SK-N-SH (cell line): ENCODE measurements at regions not wholly inside any gene's neighbourhood (a gene's known extent, or its start where the extent isn't known, plus 50 kb on each side); places are given as distances from the start of the nearest gene placed in this dataset.

Experiments used
- CTCF ChIA-PET: fragments of 300-600, 350-600 bp; formaldehyde crosslinking; extraction: SDS; loops from one replicate; lab custom pipeline; 2021; lab: Yijun Ruan, JAX
- POLR2A ChIA-PET: fragments of 350-600 bp; sonication (Branson Sonifier 250); formaldehyde crosslinking; extraction: SDS; loops from one replicate; lab custom pipeline; 2020; ENCODE audit warnings: antibody characterized with exemption, inconsistent platforms; lab: Yijun Ruan, JAX
- DNase-seq: peaks from one replicate; pipeline ENCODE4 v3.0.0; 2012
- H2AFZ ChIP-seq: fragments of 200-600 bp; sonication (generic); 2 replicates; pipeline ENCODE4 v1.8.1; 2016; ENCODE audit warnings: antibody characterized with exemption, mild to moderate bottlenecking, low read depth
- H3F3A ChIP-seq: fragments of 200-600 bp; sonication (generic); replicated peaks from 2 replicates; pipeline ENCODE3; 2016; ENCODE audit warnings: antibody characterized with exemption, mild to moderate bottlenecking; ENCODE audit not compliant: insufficient read depth
- H3K27ac ChIP-seq, 2 experiments: fragments of 200-500 bp in 1 of 2; fragments of 200-600 bp in 1 of 2; sonication (Bioruptor generic) in 1 of 2; sonication (generic), shearing (Covaris generic) in 1 of 2; 2 replicates each; pipeline versions ENCODE4 v1.5.1 to v1.6.1; 2014 to 2016; ENCODE audit warnings: low read depth in 2 of 2, inconsistent platforms in 1 of 2, low read length in 1 of 2, mild to moderate bottlenecking in 1 of 2, mixed read lengths in 1 of 2
- H3K27me3 ChIP-seq: fragments of 200-600 bp; sonication (generic), shearing (Covaris generic); 2 replicates; pipeline ENCODE4 v1.6.1; 2016; ENCODE audit warnings: mixed run types; ENCODE audit not compliant: insufficient read depth
- H3K36me3 ChIP-seq, 2 experiments: fragments of 200-500 bp in 1 of 2; fragments of 200-600 bp in 1 of 2; sonication (Bioruptor generic) in 1 of 2; sonication (generic) in 1 of 2; replicated peaks in 1 of 2; 2 replicates each; pipeline versions ENCODE3 to v1.5.1; 2014 to 2016; ENCODE audit warnings: low read length in 1 of 2, mild to moderate bottlenecking in 1 of 2; ENCODE audit not compliant: insufficient read depth in 2 of 2, control insufficient read depth in 1 of 2
- H3K4me1 ChIP-seq, 2 experiments: fragments of 200-500 bp in 1 of 2; fragments of 200-600 bp in 1 of 2; sonication (Bioruptor generic) in 1 of 2; sonication (generic), shearing (Covaris generic) in 1 of 2; 2 replicates each; pipeline versions ENCODE4 v1.5.1 to v1.6.1; 2014 to 2016; ENCODE audit warnings: low read depth in 1 of 2, low read length in 1 of 2, mixed run types in 1 of 2; ENCODE audit not compliant: insufficient read depth in 2 of 2, control insufficient read depth in 1 of 2
- H3K4me2 ChIP-seq: fragments of 200-600 bp; sonication (generic), shearing (Covaris generic); 2 replicates; pipeline ENCODE4 v1.6.1; 2017; ENCODE audit warnings: mixed run types
- H3K4me3 ChIP-seq, 2 experiments: fragments of 200-500 bp in 1 of 2; fragments of 200-600 bp in 1 of 2; sonication (Bioruptor generic) in 1 of 2; sonication (generic), shearing (Covaris generic) in 1 of 2; 2 replicates each; pipeline versions ENCODE4 v1.5.1 to v1.8.1; 2014 to 2016; ENCODE audit warnings: low read depth in 2 of 2, inconsistent platforms in 1 of 2, low read length in 1 of 2, mild to moderate bottlenecking in 1 of 2, mixed read lengths in 1 of 2, moderate library complexity in 1 of 2
- H3K79me2 ChIP-seq: fragments of 200-600 bp; sonication (generic); 2 replicates; pipeline ENCODE4 v1.8.1; 2017; ENCODE audit warnings: mild to moderate bottlenecking; ENCODE audit not compliant: insufficient read depth
- H3K9ac ChIP-seq: fragments of 200-600 bp; sonication (generic); 2 replicates; pipeline ENCODE4 v1.6.1; 2017; ENCODE audit warnings: mixed run types
- H3K9me2 ChIP-seq: fragments of 200-600 bp; sonication (generic); 2 replicates; pipeline ENCODE4 v1.6.1; 2017; ENCODE audit warnings: mixed run types
- H3K9me3 ChIP-seq: fragments of 200-600 bp; sonication (generic); 2 replicates; pipeline ENCODE4 v1.6.1; 2017; ENCODE audit warnings: mixed run types, mild to moderate bottlenecking, moderate library complexity
- H4K20me1 ChIP-seq: fragments of 200-600 bp; sonication (generic); 2 replicates; pipeline ENCODE4 v1.6.1; 2017; ENCODE audit warnings: mild to moderate bottlenecking, mixed run types; ENCODE audit not compliant: insufficient read depth
- CHD2 ChIP-seq: fragments of 150-350 bp; IDR thresholded peaks from 2 replicates; pipeline ENCODE4 v1.6.1; 2018; ENCODE audit warnings: low read length; ENCODE audit not compliant: partially characterized antibody
- FOXJ3 ChIP-seq: sonication (generic); formaldehyde crosslinking; IDR thresholded peaks from 2 replicates; pipeline ENCODE4 v1.5.1; 2020; ENCODE audit warnings: mild to moderate bottlenecking, missing genetic modification reagents
- GATA2 ChIP-seq: sonication (generic); formaldehyde crosslinking; IDR thresholded peaks from 2 replicates; pipeline ENCODE4 v1.5.0; 2020; ENCODE audit warnings: mild to moderate bottlenecking, missing genetic modification reagents
- MEF2A ChIP-seq: IDR thresholded peaks from 2 replicates; pipeline ENCODE4 v1.4.0; 2012; ENCODE audit warnings: low read depth, borderline replicate concordance
- PBX3 ChIP-seq: IDR thresholded peaks from 2 replicates; pipeline ENCODE4; 2012
- POLR2AphosphoS5 ChIP-seq: IDR thresholded peaks from 2 replicates; pipeline ENCODE4 v1.6.1; 2012; ENCODE audit warnings: low read depth, low read length
- RCOR1 ChIP-seq: fragments of 150-350 bp; IDR thresholded peaks from 2 replicates; pipeline ENCODE4 v1.6.1; 2017; ENCODE audit warnings: antibody characterized with exemption, low read length
- REST ChIP-seq: IDR thresholded peaks from 2 replicates; pipeline ENCODE4 v1.6.1; 2012; ENCODE audit warnings: mild to moderate bottlenecking, low read depth, low read length, moderate library complexity
- RFX5 ChIP-seq: IDR thresholded peaks from 2 replicates; pipeline ENCODE4 v1.6.1; 2012; ENCODE audit warnings: mild to moderate bottlenecking, improper control_type of control experiment, low read length
- RXRA ChIP-seq: IDR thresholded peaks from 2 replicates; pipeline ENCODE4 v1.4.0; 2012; ENCODE audit warnings: low read depth, mild to moderate bottlenecking, borderline replicate concordance
- SIN3A ChIP-seq: IDR thresholded peaks from 2 replicates; pipeline ENCODE4 v1.6.1; 2012; ENCODE audit warnings: low read depth, mild to moderate bottlenecking, low read length, moderate library complexity, borderline replicate concordance
- TCF12 ChIP-seq: IDR thresholded peaks from 2 replicates; pipeline ENCODE4 v1.4.0; 2012
- TEAD4 ChIP-seq: IDR thresholded peaks from 2 replicates; pipeline ENCODE4 v1.4.0; 2012; ENCODE audit warnings: mild to moderate bottlenecking, borderline replicate concordance; ENCODE audit not compliant: insufficient read depth
- YY1 ChIP-seq: IDR thresholded peaks from 2 replicates; pipeline ENCODE4 v1.4.0; 2012; ENCODE audit warnings: low read depth, mild to moderate bottlenecking
- ZBTB33 ChIP-seq: IDR thresholded peaks from 2 replicates; pipeline ENCODE4 v1.4.0; 2012; ENCODE audit warnings: low read depth, borderline replicate concordance
- WGBS: methylation state at CpG from one replicate; pipeline ENCODE4 v1.1.6; 2017; ENCODE audit warnings: low lambda C conversion rate; 5-methylcytosine and 5-hydroxymethylcytosine counted together

GRCh38 chr3:101104321-101104720 lies 111.1 kb upstream of the ABI3BP start:
- H3K9ac ChIP-seq = no peak overlapping the region
- H3K79me2 ChIP-seq = no peaks in the 10 kb centered on the region
- H3K9me3 ChIP-seq = no peaks in the 10 kb centered on the region
- no peak overlapping the region for H3K4me3 ChIP-seq
- POLR2A ChIA-PET = no interaction called here
- H3F3A ChIP-seq = no peaks in the 10 kb centered on the region
- TF ChIP-seq REST (no peak), TCF12 (no peak), MEF2A (no peak), FOXJ3 (CRISPR knock-in tag) (no peak), CHD2 (no peak), TEAD4 (no peak), RXRA (no peak), ZBTB33 (no peak), SIN3A (no peak), GATA2 (CRISPR knock-in tag) (no peak), PBX3 (no peak), POLR2AphosphoS5 (no peak), RFX5 (no peak), YY1 (no peak), RCOR1 (no peak)
- no peak for DNase-seq
- H3K27ac ChIP-seq = no peak overlapping the region
- H4K20me1 ChIP-seq = no peaks in the 10 kb centered on the region
- no peaks in the 10 kb centered on the region for H3K36me3 ChIP-seq
- 77% methylated on average over 1 of the region's 1 CpG for WGBS
- H2AFZ ChIP-seq = no peak overlapping the region
- no peaks in the 10 kb centered on the region for H3K9me2 ChIP-seq
- CTCF ChIA-PET = no interaction called here
- H3K4me2 ChIP-seq = no peak overlapping the region
- H3K4me1 ChIP-seq = no peaks in the 10 kb centered on the region
- H3K27me3 ChIP-seq = no peaks in the 10 kb centered on the region
